Glutamatergic neuron (in vitro differentiated cells): ENCODE measurements at regions not wholly inside any gene's neighbourhood (a gene's known extent, or its start where the extent isn't known, plus 50 kb on each side); places are given as distances from the start of the nearest gene placed in this dataset.

ENCODE experiments used
- DNase-seq: peaks from one replicate; pipeline ENCODE4 v3.0.0; 2022
- H3K27ac Mint-ChIP-seq: one replicate; pipeline ENCODE4 v1.8.0; 2020; ENCODE audit warnings: mild to moderate bottlenecking, mixed read lengths, inconsistent platforms; ENCODE audit not compliant: unreplicated experiment
- H3K27me3 Mint-ChIP-seq: one replicate; pipeline ENCODE4 v1.8.0; 2020; ENCODE audit warnings: mild to moderate bottlenecking, moderate library complexity, mixed read lengths, inconsistent platforms; ENCODE audit not compliant: unreplicated experiment
- H3K36me3 Mint-ChIP-seq: one replicate; pipeline ENCODE4 v1.8.0; 2020; ENCODE audit warnings: mild to moderate bottlenecking, mixed read lengths, inconsistent platforms; ENCODE audit not compliant: unreplicated experiment
- H3K4me1 Mint-ChIP-seq: one replicate; pipeline ENCODE4 v1.8.0; 2020; ENCODE audit warnings: mild to moderate bottlenecking, low read depth, mixed read lengths, inconsistent platforms; ENCODE audit not compliant: unreplicated experiment
- H3K4me3 Mint-ChIP-seq: one replicate; pipeline ENCODE4 v1.8.0; 2020; ENCODE audit warnings: mild to moderate bottlenecking, mixed read lengths, inconsistent platforms; ENCODE audit not compliant: unreplicated experiment
- H3K9me3 Mint-ChIP-seq: one replicate; pipeline ENCODE4 v1.8.0; 2020; ENCODE audit warnings: mild to moderate bottlenecking, moderate library complexity, mixed read lengths, inconsistent platforms; ENCODE audit not compliant: unreplicated experiment
- CTCF ChIP-seq: fragments of 200-600 bp; sonication (generic); IDR thresholded peaks from one replicate; pipeline ENCODE4 v1.5.0; 2021; ENCODE audit not compliant: partially characterized antibody, unreplicated experiment

- peaks cover 28% of the 10 kb centered on the region for H3K27me3 Mint-ChIP-seq
- H3K4me3 Mint-ChIP-seq = peak overlapping the region; percentile 98
- no peak for DNase-seq
Observed at GRCh38 chr11:43580735-43581369, 99.7 kb upstream of the HSD17B12 start.

GRCh38 chr11:43581370-43582023 lies 99.0 kb upstream of the HSD17B12 start:
- Mint-ChIP-seq H3K4me1 (peaks cover 10% of the 10 kb centered on the region), H3K36me3 (no peaks in the 10 kb centered on the region), H3K27ac (no peak overlapping the region), H3K9me3 (peaks cover 6% of the 10 kb centered on the region), H3K27me3 (peaks cover 22% of the 10 kb centered on the region), H3K4me3 (peak overlapping the region; percentile 98)
- TF ChIP-seq CTCF = no peak
- no peak for DNase-seq

More at GRCh38 chr11:43580735-43581369, 99.7 kb upstream of the HSD17B12 start:
- no peaks in the 10 kb centered on the region for H3K36me3 Mint-ChIP-seq
- H3K27ac Mint-ChIP-seq = no peak overlapping the region
- no peak for TF ChIP-seq CTCF
- H3K4me1 Mint-ChIP-seq = peaks cover 11% of the 10 kb centered on the region
- peaks cover 12% of the 10 kb centered on the region for H3K9me3 Mint-ChIP-seq

- no peak for TF ChIP-seq CTCF
- H3K4me3 Mint-ChIP-seq = peak overlapping the region; percentile 98
- no peak for DNase-seq
- peaks cover 3% of the 10 kb centered on the region for H3K9me3 Mint-ChIP-seq
- H3K27me3 Mint-ChIP-seq = peaks cover 19% of the 10 kb centered on the region
- peaks cover 8% of the 10 kb centered on the region for H3K4me1 Mint-ChIP-seq
- H3K27ac Mint-ChIP-seq = no peak overlapping the region
- no peaks in the 10 kb centered on the region for H3K36me3 Mint-ChIP-seq
Observed at GRCh38 chr11:43582024-43582862, 98.3 kb upstream of the HSD17B12 start.

- peaks cover 19% of the 10 kb centered on the region for H3K27me3 Mint-ChIP-seq
Observed at GRCh38 chr11:43582863-43583462, 97.6 kb upstream of the HSD17B12 start.

More at GRCh38 chr11:43582863-43583462, 97.6 kb upstream of the HSD17B12 start:
- no peaks in the 10 kb centered on the region for H3K36me3 Mint-ChIP-seq
- H3K9me3 Mint-ChIP-seq = peaks cover 3% of the 10 kb centered on the region
- no peak for TF ChIP-seq CTCF
- H3K4me1 Mint-ChIP-seq = peaks cover 8% of the 10 kb centered on the region
- no peak overlapping the region for H3K4me3 Mint-ChIP-seq
- peak; percentile 53 for DNase-seq
- no peak overlapping the region for H3K27ac Mint-ChIP-seq
